Astrocyte (in vitro differentiated cells and primary cell): ENCODE measurements at regions not wholly inside any gene's neighbourhood (a gene's known extent, or its start where the extent isn't known, plus 50 kb on each side); places are given as distances from the start of the nearest gene placed in this dataset.

ENCODE experiments used
- CTCF ChIP-seq: IDR thresholded peaks from 2 replicates; pipeline ENCODE4 v1.5.1; 2011; ENCODE audit warnings: low read depth, mild to moderate bottlenecking, inconsistent platforms, low read length, moderate library complexity; ENCODE audit not compliant: insufficient read depth
- EZH2 ChIP-seq: IDR thresholded peaks from 2 replicates; pipeline ENCODE4 v1.6.1; 2012; ENCODE audit warnings: mild to moderate bottlenecking, low read length, inconsistent platforms; ENCODE audit not compliant: insufficient read depth

GRCh38 chr1:68594851-68595250 is 98.0 kb upstream of the DEPDC1 start:
- TF ChIP-seq EZH2 (no peak), CTCF (no peak)
